H1 (cell line): ENCODE measurements at regions not wholly inside any gene's neighbourhood (a gene's known extent, or its start where the extent isn't known, plus 50 kb on each side); places are given as distances from the start of the nearest gene placed in this dataset.

Experiments used
- ATF2 ChIP-seq: IDR thresholded peaks from 2 replicates; pipeline ENCODE4 v1.6.1; 2012; ENCODE audit warnings: low read length, inconsistent platforms
- CTCF ChIP-seq, 3 experiments: IDR thresholded peaks; 1 replicate in 2 of 3; 2 replicates in 1 of 3; pipeline versions ENCODE4 v1.5.1 to v1.6.1; 2011; ENCODE audit warnings: low read length in 3 of 3, mild to moderate bottlenecking in 3 of 3, inconsistent platforms in 2 of 3, low read depth in 1 of 3, moderate library complexity in 1 of 3; ENCODE audit not compliant: insufficient read depth in 1 of 3; ENCODE audit errors: control extremely low read depth in 1 of 3
- GTF2F1 ChIP-seq: IDR thresholded peaks from 2 replicates; pipeline ENCODE4 v1.6.1; 2012; ENCODE audit warnings: low read depth, low read length, improper control_type of control experiment, borderline replicate concordance
- POLR2AphosphoS5 ChIP-seq: IDR thresholded peaks from 2 replicates; pipeline ENCODE4 v1.6.1; 2011; ENCODE audit warnings: low read depth, low read length
- RBBP5 ChIP-seq: IDR thresholded peaks from 2 replicates; pipeline ENCODE4 v1.7.1; 2012; ENCODE audit warnings: low read depth, mild to moderate bottlenecking, inconsistent platforms, low read length, moderate library complexity, borderline replicate concordance
- TAF1 ChIP-seq: IDR thresholded peaks from 2 replicates; pipeline ENCODE4 v1.6.1; 2011; ENCODE audit warnings: mild to moderate bottlenecking, low read depth, low read length
- USF2 ChIP-seq: IDR thresholded peaks from 2 replicates; pipeline ENCODE4 v1.6.1; 2011; ENCODE audit warnings: low read length, improper control_type of control experiment

- no peak for TF ChIP-seq CTCF (IDR thresholded peaks at IDR 0.05; ENCODE audit: control extremely low read depth in 1 of 3, insufficient read depth in 1 of 3, low read depth in 1 of 3, low read length in 3 of 3)
- TF ChIP-seq TAF1 = no peak
- no peak for TF ChIP-seq ATF2
- no peak for TF ChIP-seq GTF2F1
- no peak for TF ChIP-seq POLR2AphosphoS5
- no peak for TF ChIP-seq USF2
- no peak for TF ChIP-seq RBBP5
Measured at GRCh38 chr4:58617226-58617625, 1507.0 kb upstream of the IGFBP7 start.
